ENCODE measurements at regions not wholly inside any gene's neighbourhood (a gene's known extent, or its start where the extent isn't known, plus 50 kb on each side); places are given as distances from the start of the nearest gene placed in this dataset.

GRCh38 chr20:17835934-17836300 lies 132.7 kb downstream of the SNX5 start:
- H3K27ac ChIP-seq, result peak overlapping the region; percentile 88
- H3K4me3 ChIP-seq, result no peak overlapping the region
- H3K4me1 ChIP-seq, result peaks cover 22% of the 10 kb centered on the region
- no peak for DNase-seq (ENCODE audit: low spot score in 2 of 2)
- WGBS, result 73% methylated on average over 9 of the region's 9 CpGs
- TF ChIP-seq CTCF (IDR thresholded peaks at IDR 0.05) (no peak), POLR2A (IDR thresholded peaks at IDR 0.05) (no peak), POLR2AphosphoS5 (IDR thresholded peaks at IDR 0.05) (no peak), EP300 (IDR thresholded peaks at IDR 0.05) (no peak)
- H3K36me3 ChIP-seq, result no peaks in the 10 kb centered on the region
- no peaks in the 10 kb centered on the region for H3K9me3 ChIP-seq
- H3K27me3 ChIP-seq, result no peaks in the 10 kb centered on the region

DNA sequence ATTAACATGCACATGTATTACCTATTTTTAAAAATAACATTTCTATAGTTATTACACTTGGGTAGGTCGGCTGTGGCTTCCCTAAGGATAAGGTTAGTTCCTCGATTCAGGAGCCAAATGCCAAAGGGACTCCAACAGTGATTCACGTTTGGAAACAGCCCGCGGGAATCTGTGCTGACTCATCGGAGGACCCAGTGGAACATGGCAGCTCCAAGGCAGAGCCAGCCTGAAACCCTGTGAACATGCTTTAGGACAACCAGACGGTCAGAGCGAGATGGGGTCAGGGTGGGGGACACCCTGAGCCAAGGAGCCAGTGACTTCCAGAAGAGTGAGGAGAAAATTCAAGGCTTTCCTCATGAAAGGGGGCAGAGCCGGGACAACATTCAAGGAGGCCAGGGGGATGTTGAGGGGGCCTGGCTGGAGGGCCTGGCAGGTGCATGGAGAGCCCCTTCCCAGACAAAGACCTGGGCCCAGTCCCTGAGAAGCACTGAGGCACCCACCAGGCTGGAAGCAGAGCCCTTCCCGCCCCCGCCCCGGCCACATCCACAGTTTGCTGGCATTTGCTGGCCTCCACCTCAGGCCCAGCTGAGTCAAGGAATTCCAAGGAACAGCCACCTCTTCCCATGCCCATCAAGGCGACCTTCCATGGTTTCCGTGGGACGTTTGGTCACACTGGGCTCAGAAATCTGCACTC lies 133.2 kb downstream of the SNX5 start:
- H3K27ac ChIP-seq, result peak overlapping the region; percentile 88
- DNase-seq (ENCODE audit: low spot score in 2 of 2), result peak in 1 of 2 donors; percentile 87
- 43% methylated on average over 12 of the region's 15 CpGs for WGBS

DNA sequence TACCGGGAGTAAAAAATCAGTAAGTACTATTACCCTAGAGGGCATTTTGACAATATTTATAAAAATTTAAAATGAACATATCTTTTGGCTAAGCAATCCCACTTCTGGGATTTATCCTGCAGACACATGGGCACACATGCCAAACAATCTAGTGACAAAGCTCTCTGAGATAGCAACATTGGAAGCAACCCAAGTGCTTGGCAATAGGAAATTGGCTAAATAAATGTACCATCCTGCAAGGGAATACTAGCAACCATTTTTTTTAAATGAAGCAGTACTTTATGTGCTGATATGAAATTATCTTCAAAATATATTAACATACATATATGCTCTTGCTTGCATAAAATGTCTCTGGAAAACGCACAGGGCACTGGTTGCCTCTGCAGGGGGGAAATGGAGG lies 133.8 kb downstream of the SNX5 start:
- H3K9me3 ChIP-seq, result no peaks in the 10 kb centered on the region
- WGBS, result 58% methylated on average over 2 of the region's 2 CpGs
- no peak for DNase-seq (ENCODE audit: low spot score in 2 of 2)
- no peaks in the 10 kb centered on the region for H3K27me3 ChIP-seq
- peaks cover 22% of the 10 kb centered on the region for H3K4me1 ChIP-seq
- TF ChIP-seq POLR2A (IDR thresholded peaks at IDR 0.05), result no peak
- no peak for TF ChIP-seq EP300 (IDR thresholded peaks at IDR 0.05)
- TF ChIP-seq CTCF (IDR thresholded peaks at IDR 0.05), result no peak
- no peak for TF ChIP-seq POLR2AphosphoS5 (IDR thresholded peaks at IDR 0.05)
- no peak overlapping the region for H3K4me3 ChIP-seq
- no peaks in the 10 kb centered on the region for H3K36me3 ChIP-seq
- H3K27ac ChIP-seq, result peak overlapping the region; percentile 88

More for the DNA sequence above, 133.2 kb downstream of the SNX5 start:
- H3K4me3 ChIP-seq, result no peak overlapping the region
- H3K9me3 ChIP-seq, result no peaks in the 10 kb centered on the region
- TF ChIP-seq POLR2A (IDR thresholded peaks at IDR 0.05) (no peak), POLR2AphosphoS5 (IDR thresholded peaks at IDR 0.05) (no peak), EP300 (IDR thresholded peaks at IDR 0.05) (no peak), CTCF (IDR thresholded peaks at IDR 0.05) (no peak)
- no peaks in the 10 kb centered on the region for H3K27me3 ChIP-seq
- no peaks in the 10 kb centered on the region for H3K36me3 ChIP-seq
- H3K4me1 ChIP-seq, result peaks cover 22% of the 10 kb centered on the region

DNA sequence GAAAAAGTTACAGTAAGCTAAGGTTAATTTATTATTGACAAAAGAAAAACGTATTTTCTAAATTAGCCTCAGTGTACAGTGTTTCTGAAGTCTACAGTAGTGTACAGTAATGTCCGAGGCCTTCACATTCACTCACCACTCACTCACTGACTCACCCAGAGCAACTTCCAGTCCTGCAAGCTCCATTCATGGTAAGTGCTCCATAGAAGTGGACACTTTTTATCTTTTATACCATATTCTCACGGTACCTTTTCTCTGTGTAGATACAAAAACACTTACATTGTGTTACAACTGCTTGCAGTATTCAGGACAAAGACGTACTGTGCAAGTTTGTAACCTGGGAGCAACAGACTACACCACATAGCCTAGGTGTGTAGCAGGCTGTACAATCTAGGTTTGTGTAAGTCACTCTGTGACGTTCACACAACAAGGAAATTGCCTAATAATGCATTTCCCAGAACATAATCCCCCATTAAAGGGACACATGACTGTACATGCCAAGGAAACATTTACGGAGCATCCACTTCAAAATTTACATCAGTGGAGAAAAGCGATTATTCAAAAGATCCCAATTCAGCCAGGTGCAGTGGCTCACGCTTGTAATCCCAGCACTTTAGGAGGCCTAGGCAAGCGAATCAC lies 133.4 kb downstream of the BANF2 start:
- Histone ChIP-seq H3K9me3 (no peaks in the 10 kb centered on the region), H3K4me3 (no peak overlapping the region), H3K36me3 (no peaks in the 10 kb centered on the region), H3K4me1 (peaks cover 22% of the 10 kb centered on the region), H3K27me3 (no peaks in the 10 kb centered on the region), H3K27ac (no peak overlapping the region)
- no peak for DNase-seq (ENCODE audit: low spot score in 2 of 2)
- no peak for TF ChIP-seq EP300 (IDR thresholded peaks at IDR 0.05)
- no peak for TF ChIP-seq POLR2A (IDR thresholded peaks at IDR 0.05)
- TF ChIP-seq POLR2AphosphoS5 (IDR thresholded peaks at IDR 0.05), result no peak
- no peak for TF ChIP-seq CTCF (IDR thresholded peaks at IDR 0.05)
- 85% methylated on average over 9 of the region's 9 CpGs for WGBS

GRCh38 chr20:17832236-17832915 lies 132.6 kb downstream of the BANF2 start:
- 78% methylated on average over 9 of the region's 9 CpGs for WGBS
- no peaks in the 10 kb centered on the region for H3K36me3 ChIP-seq
- no peaks in the 10 kb centered on the region for H3K9me3 ChIP-seq
- no peaks in the 10 kb centered on the region for H3K27me3 ChIP-seq
- DNase-seq (ENCODE audit: low spot score in 2 of 2), result no peak
- TF ChIP-seq EP300 (IDR thresholded peaks at IDR 0.05) (no peak), POLR2AphosphoS5 (IDR thresholded peaks at IDR 0.05) (no peak), CTCF (IDR thresholded peaks at IDR 0.05) (no peak), POLR2A (IDR thresholded peaks at IDR 0.05) (no peak)
- H3K4me3 ChIP-seq, result no peak overlapping the region
- H3K27ac ChIP-seq, result no peak overlapping the region
- peaks cover 22% of the 10 kb centered on the region for H3K4me1 ChIP-seq

All from suprapubic skin (tissue), 4 donors.